WTC11 (cell line): ENCODE measurements at regions not wholly inside any gene's neighbourhood (a gene's known extent, or its start where the extent isn't known, plus 50 kb on each side); places are given as distances from the start of the nearest gene placed in this dataset.

Source experiments
- ATAC-seq: fragments of 200-7000 bp; cut with Tn5 transposase; 2 replicates; pipeline ENCODE4 v1.10.0; 2021; ENCODE audit warnings: mild to moderate bottlenecking, moderate library complexity
- CTCF ChIA-PET: fragments of 300-600 bp; sonication (Branson Sonifier 250); formaldehyde crosslinking; loops from one replicate; lab custom pipeline; 2021; ENCODE audit warnings: antibody characterized with exemption; lab: Charles Lee
- POLR2A ChIA-PET: fragments of 350-600 bp; sonication (Branson Sonifier 250); formaldehyde crosslinking; loops from one replicate; lab custom pipeline; 2021; ENCODE audit warnings: antibody characterized with exemption; lab: Charles Lee
- DNase-seq: peaks from one replicate; pipeline ENCODE4 v3.0.0; 2021; ENCODE audit warnings: low spot score
- H3K27ac Mint-ChIP-seq: 2 replicates; pipeline ENCODE4 v1.8.0; 2021; ENCODE audit warnings: mixed read lengths
- H3K27me3 Mint-ChIP-seq: 2 replicates; pipeline ENCODE4 v1.8.0; 2021; ENCODE audit warnings: low read depth, mild to moderate bottlenecking, moderate library complexity, mixed read lengths
- H3K36me3 Mint-ChIP-seq: 2 replicates; pipeline ENCODE4 v1.8.0; 2021; ENCODE audit warnings: mixed read lengths
- H3K4me1 Mint-ChIP-seq: 2 replicates; pipeline ENCODE4 v1.8.0; 2022; ENCODE audit warnings: mixed read lengths
- H3K4me3 Mint-ChIP-seq: 2 replicates; pipeline ENCODE4 v1.8.0; 2021; ENCODE audit warnings: mild to moderate bottlenecking, moderate library complexity, mixed read lengths
- H3K9me3 Mint-ChIP-seq: 2 replicates; pipeline ENCODE4 v1.8.0; 2021; ENCODE audit warnings: mixed read lengths
- CREB1 ChIP-seq: sonication (generic); formaldehyde crosslinking; IDR thresholded peaks from 2 replicates; pipeline ENCODE4 v1.8.0; 2023; ENCODE audit warnings: mild to moderate bottlenecking, missing genetic modification reagents
- E2F1 ChIP-seq: sonication (generic); formaldehyde crosslinking; IDR thresholded peaks from 2 replicates; pipeline ENCODE4 v1.8.0; 2022; ENCODE audit warnings: mild to moderate bottlenecking, missing genetic modification reagents
- E2F5 ChIP-seq: sonication (generic); formaldehyde crosslinking; IDR thresholded peaks from 2 replicates; pipeline ENCODE4 v1.8.1; 2022; ENCODE audit warnings: mild to moderate bottlenecking, moderate library complexity, missing genetic modification reagents
- EMX1 ChIP-seq: fragments of 250-450 bp; sonication (Bioruptor Pico); IDR thresholded peaks from 2 replicates; pipeline ENCODE4 v1.8.0; 2021; ENCODE audit warnings: mild to moderate bottlenecking
- ERG ChIP-seq: fragments of 250-450 bp; sonication (Bioruptor Pico); IDR thresholded peaks from 2 replicates; pipeline ENCODE4 v1.8.0; 2021; ENCODE audit warnings: mild to moderate bottlenecking
- ETV6 ChIP-seq: sonication (generic); formaldehyde crosslinking; IDR thresholded peaks from 2 replicates; pipeline ENCODE4 v1.8.1; 2022; ENCODE audit warnings: mild to moderate bottlenecking, missing genetic modification reagents
- GRHL2 ChIP-seq: fragments of 250-450 bp; sonication (Bioruptor Pico); IDR thresholded peaks from 2 replicates; pipeline ENCODE4 v1.8.0; 2022; ENCODE audit warnings: mild to moderate bottlenecking, moderate library complexity; ENCODE audit not compliant: insufficient replicate concordance, severe bottlenecking
- GTF2I ChIP-seq: fragments of 250-450 bp; sonication (Bioruptor Pico); conservative IDR thresholded peaks from 2 replicates; pipeline ENCODE4 v1.4.0; 2021; ENCODE audit warnings: mild to moderate bottlenecking
- IRF2 ChIP-seq: sonication (generic); formaldehyde crosslinking; IDR thresholded peaks from 2 replicates; pipeline ENCODE4 v1.8.0; 2022; ENCODE audit warnings: low read depth, missing genetic modification reagents, borderline replicate concordance
- KAT7 ChIP-seq: sonication (generic); formaldehyde crosslinking; IDR thresholded peaks from 2 replicates; pipeline ENCODE4 v1.8.1; 2023; ENCODE audit warnings: missing genetic modification reagents, mild to moderate bottlenecking, borderline replicate concordance
- MLX ChIP-seq: sonication (generic); formaldehyde crosslinking; IDR thresholded peaks from 2 replicates; pipeline ENCODE4 v1.8.1; 2023; ENCODE audit warnings: mild to moderate bottlenecking, missing genetic modification reagents, moderate library complexity
- MYBL2 ChIP-seq: sonication (generic); formaldehyde crosslinking; IDR thresholded peaks from 2 replicates; pipeline ENCODE4 v1.8.1; 2023; ENCODE audit warnings: mild to moderate bottlenecking, moderate library complexity, missing genetic modification reagents
- OVOL2 ChIP-seq: fragments of 250-450 bp; sonication (Bioruptor Pico); IDR thresholded peaks from 2 replicates; pipeline ENCODE4 v1.9.0; 2021; ENCODE audit warnings: mild to moderate bottlenecking, borderline replicate concordance
- RORB ChIP-seq: fragments of 250-450 bp; sonication (Bioruptor Pico); IDR thresholded peaks from 2 replicates; pipeline ENCODE4 v1.9.0; 2021; ENCODE audit warnings: mild to moderate bottlenecking
- SMAD4 ChIP-seq: sonication (generic); formaldehyde crosslinking; IDR thresholded peaks from 2 replicates; pipeline ENCODE4 v1.8.0; 2022; ENCODE audit warnings: mild to moderate bottlenecking, missing genetic modification reagents
- USF1 ChIP-seq: sonication (generic); formaldehyde crosslinking; IDR thresholded peaks from 2 replicates; pipeline ENCODE4 v1.8.0; 2022; ENCODE audit warnings: mild to moderate bottlenecking, missing genetic modification reagents
- ZNF263 ChIP-seq: sonication (generic); formaldehyde crosslinking; IDR thresholded peaks from 2 replicates; pipeline ENCODE4 v1.8.1; 2022; ENCODE audit warnings: low read depth, mild to moderate bottlenecking, moderate library complexity, missing genetic modification reagents
- ZNF532 ChIP-seq: fragments of 250-450 bp; sonication (Bioruptor Pico); IDR thresholded peaks from 2 replicates; pipeline ENCODE4 v1.9.0; 2021; ENCODE audit warnings: mild to moderate bottlenecking, borderline replicate concordance
- ZNF671 ChIP-seq: fragments of 250-450 bp; sonication (Bioruptor Pico); IDR thresholded peaks from 2 replicates; pipeline ENCODE4 v1.8.0; 2021; ENCODE audit warnings: mild to moderate bottlenecking

GRCh38 chr12:92208613-92209121 lies 63.0 kb upstream of the BTG1 start:
- Mint-ChIP-seq H3K9me3 (peaks cover 14% of the 10 kb centered on the region), H3K27me3 (no peaks in the 10 kb centered on the region), H3K36me3 (no peaks in the 10 kb centered on the region; the same call in 1 of the 2 replicates), H3K27ac (no peak overlapping the region), H3K4me3 (no peak overlapping the region), H3K4me1 (peaks cover 3% of the 10 kb centered on the region)
- POLR2A ChIA-PET: no interaction called here
- TF ChIP-seq IRF2 (CRISPR knock-in tag) (no peak), ZNF263 (CRISPR knock-in tag) (no peak), ERG (CRISPR knock-in tag) (no peak), ZNF532 (no peak), CREB1 (no peak), MLX (no peak), SMAD4 (CRISPR knock-in tag) (no peak), RORB (CRISPR knock-in tag) (no peak), GRHL2 (no peak), ZNF671 (no peak), USF1 (CRISPR knock-in tag) (no peak), KAT7 (no peak), OVOL2 (no peak), E2F5 (CRISPR knock-in tag) (no peak), EMX1 (CRISPR knock-in tag) (no peak), MYBL2 (CRISPR knock-in tag) (no peak), GTF2I (CRISPR knock-in tag) (no peak), E2F1 (CRISPR knock-in tag) (no peak)
- ATAC-seq (no peak), DNase-seq (no peak)
- CTCF ChIA-PET: no interaction called here

GRCh38 chr12:92206596-92206995 lies 61.0 kb upstream of the BTG1 start:
- POLR2A ChIA-PET: interaction anchor here (0.6 kb wide), 1 partner anchor 80 kb away, joined by 4 read pairs; no protein-coding TSS in a partner anchor

More at GRCh38 chr12:92206596-92206995, 61.0 kb upstream of the BTG1 start:
- Mint-ChIP-seq H3K4me3 (no peak overlapping the region), H3K27me3 (no peaks in the 10 kb centered on the region), H3K9me3 (peaks cover 10% of the 10 kb centered on the region), H3K27ac (no peak overlapping the region), H3K36me3 (no peaks in the 10 kb centered on the region; the same call in 1 of the 2 replicates), H3K4me1 (peaks cover 3% of the 10 kb centered on the region)
- no peak for ATAC-seq
- DNase-seq: no peak
- CTCF ChIA-PET: no interaction called here
- TF ChIP-seq ETV6 (CRISPR knock-in tag): no peak
